Germinal center (tissue), 1 donor: ENCODE measurements at regions not wholly inside any gene's neighbourhood (a gene's known extent, or its start where the extent isn't known, plus 50 kb on each side); places are given as distances from the start of the nearest gene placed in this dataset.

ENCODE experiments used
- DNase-seq: peaks from one replicate; pipeline ENCODE4 v3.0.0; 2012; ENCODE audit warnings: mixed read lengths, low spot score

GRCh38 chr1:239786464-239786863 lies 305.2 kb upstream of the FMN2 start:
- no peak for DNase-seq

DNA sequence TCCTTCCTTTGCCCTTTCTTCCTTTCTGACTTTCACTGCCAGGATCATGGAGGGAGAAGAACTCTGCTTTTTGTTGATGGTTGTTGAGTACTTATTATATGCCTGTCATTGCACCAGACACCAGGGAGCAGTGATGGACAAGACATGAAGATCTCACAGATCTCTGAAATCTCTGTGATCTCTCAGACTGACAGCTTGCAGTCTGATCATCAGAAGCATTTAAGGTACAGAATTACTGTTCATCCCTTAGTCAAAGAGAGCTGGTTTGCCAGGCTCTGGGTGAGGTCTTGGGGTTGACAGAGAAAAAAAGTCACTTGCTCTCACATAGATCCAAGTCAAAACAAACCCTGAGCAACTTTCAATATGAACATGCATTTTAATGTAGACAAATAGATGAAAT lies 299.5 kb upstream of the FMN2 start:
- no peak for DNase-seq

GRCh38 chr1:239795304-239795703 lies 296.4 kb upstream of the FMN2 start:
- DNase-seq, result no peak

DNA sequence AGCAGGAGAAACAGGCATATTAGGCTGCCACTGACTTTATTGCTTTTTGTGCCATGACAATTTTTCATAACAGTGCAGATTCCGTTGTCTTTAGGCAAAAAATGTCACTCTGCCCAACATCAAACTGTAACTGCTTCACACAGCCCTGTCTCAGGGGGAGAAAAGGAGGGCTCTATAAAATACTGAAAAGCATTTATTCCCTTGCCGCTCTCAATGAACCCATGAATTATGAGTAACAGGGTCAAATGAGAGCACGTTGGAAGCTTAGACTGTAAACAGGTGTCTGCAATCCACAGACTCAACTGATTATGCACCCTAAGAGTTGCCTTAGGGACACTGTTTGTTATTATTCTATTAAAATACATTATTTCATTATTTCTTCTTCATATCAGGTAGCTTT lies 292.1 kb upstream of the FMN2 start:
- DNase-seq, result no peak

GRCh38 chr1:239800861-239801260 lies 290.8 kb upstream of the FMN2 start:
- no peak for DNase-seq

DNA sequence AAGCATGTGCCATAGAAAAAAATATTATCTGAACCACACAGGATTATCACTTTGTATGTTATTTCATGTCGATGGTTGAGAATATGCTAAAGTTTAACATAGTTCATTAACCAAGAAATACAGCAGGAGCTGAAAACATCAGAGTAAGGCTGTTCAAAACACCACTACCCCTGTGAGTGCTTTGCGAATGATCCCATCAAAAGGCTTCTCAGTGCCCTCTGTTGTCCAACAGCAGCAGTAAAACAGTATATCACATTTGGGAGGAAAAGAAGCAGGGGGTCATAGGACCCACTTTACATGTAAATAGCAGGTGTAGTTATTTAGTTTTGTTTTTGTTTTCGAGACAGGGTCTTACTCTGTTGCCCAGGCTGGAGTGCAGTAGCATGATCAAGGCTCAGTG lies 289.4 kb upstream of the FMN2 start:
- DNase-seq, result no peak

DNA sequence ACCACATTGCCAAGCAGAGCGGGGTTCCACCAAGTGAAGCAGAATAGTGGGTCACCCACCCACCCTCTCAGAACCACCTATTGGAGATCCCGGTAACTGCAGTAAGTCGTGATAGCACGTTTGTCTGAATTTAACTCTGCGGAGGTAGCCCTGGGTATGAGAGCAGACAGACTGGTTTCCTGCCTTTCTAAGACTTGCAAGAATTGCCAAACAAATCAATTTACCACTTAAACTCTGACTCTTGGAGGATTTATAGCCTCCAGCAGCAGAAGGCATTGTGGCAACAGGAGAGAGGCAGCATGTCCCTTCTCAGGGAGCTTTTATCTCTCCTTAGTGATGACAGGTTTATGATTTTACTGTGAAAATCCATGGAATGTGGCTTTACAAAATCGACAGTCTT lies 287.9 kb upstream of the FMN2 start:
- DNase-seq, result no peak

- DNase-seq, result no peak
Measured at GRCh38 chr1:239804266-239804665, 287.4 kb upstream of the FMN2 start.

GRCh38 chr1:239805042-239805441 lies 286.6 kb upstream of the FMN2 start:
- DNase-seq, result no peak

- no peak for DNase-seq
Measured at GRCh38 chr1:239805851-239806772, 285.6 kb upstream of the FMN2 start.

- no peak for DNase-seq
Measured at GRCh38 chr1:239806897-239807296, 284.8 kb upstream of the FMN2 start.

GRCh38 chr1:239807361-239807760 lies 284.3 kb upstream of the FMN2 start:
- no peak for DNase-seq

DNA sequence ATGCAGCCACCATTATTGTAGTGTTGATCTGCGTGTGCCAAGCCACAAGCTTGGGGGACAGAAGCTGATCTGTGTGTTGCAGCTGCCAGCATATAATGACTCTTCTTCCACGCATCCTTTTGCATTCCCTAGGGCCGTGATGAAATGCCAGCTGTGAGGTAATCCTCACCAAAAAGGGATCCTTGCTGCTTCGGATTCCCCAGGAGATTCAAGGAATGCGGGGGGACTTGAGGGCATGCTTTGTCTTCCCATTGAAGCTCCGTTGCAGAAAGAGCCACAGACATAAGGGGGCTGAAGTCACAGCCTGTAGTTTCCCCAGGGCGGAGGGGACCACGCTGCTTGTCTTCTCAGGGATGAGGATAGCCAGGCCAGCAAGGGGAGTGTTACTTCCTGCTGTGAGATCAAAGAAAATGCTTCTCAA lies 281.6 kb upstream of the FMN2 start:
- no peak for DNase-seq

DNA sequence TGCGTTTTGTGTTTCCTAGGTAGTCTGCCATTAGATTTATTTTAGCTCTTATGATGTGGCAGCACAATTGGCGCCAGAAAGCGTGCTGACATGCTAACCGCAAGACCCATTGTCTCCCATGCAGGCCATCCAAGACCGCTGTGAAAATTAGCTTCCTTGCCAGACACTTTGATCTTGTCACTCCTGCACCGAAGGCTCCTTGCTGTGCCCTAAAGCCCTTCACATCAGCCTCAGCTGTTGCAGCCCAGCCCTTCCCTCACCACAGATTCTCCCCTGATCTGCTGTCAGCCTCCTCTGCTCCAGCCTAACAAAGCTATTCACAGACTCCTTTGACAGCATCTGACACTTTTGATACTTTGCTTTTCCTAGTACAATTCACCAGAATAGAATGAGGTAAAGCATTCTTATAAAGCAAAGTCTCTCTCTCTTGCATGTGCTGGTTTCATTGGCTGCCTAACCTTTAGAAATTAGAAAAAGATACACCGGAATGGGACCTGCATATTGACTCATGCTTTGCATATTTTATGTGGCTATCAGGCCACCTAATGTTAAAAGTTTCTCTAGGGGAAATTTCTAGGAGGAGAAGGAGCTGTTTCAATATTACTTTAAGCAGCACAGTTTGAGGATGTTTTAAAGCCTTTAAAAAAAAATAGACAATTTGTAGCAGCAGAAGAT lies 280.3 kb upstream of the FMN2 start:
- DNase-seq, result no peak

- no peak for DNase-seq
Measured at GRCh38 chr1:239812580-239812979, 279.1 kb upstream of the FMN2 start.

- DNase-seq, result no peak
Measured at GRCh38 chr1:239814306-239814881, 277.3 kb upstream of the FMN2 start.

- no peak for DNase-seq
Measured at GRCh38 chr1:239815074-239815473, 276.6 kb upstream of the FMN2 start.

- DNase-seq, result no peak
Measured at GRCh38 chr1:239816081-239816782, 275.5 kb upstream of the FMN2 start.

- no peak for DNase-seq
Measured at GRCh38 chr1:239817276-239817675, 274.4 kb upstream of the FMN2 start.

DNA sequence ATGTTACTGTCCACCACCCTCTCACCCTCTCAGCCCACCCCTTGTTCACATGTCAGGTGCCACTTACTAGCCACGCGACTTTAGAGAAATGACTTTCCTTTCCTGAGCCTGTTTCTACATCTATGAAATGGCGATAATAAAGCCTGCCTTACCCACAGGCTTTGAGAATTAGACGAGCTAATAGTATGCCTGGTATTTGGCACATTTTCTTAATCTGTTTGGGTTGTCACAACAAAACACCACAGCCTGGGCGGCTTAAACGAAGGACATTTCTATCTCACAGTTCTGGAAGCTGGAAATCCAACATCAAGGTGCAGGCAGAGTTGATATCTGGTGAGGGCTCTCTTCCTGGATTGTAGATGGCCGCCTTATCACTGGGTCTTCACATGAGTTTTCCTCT lies 273.9 kb upstream of the FMN2 start:
- no peak for DNase-seq

DNA sequence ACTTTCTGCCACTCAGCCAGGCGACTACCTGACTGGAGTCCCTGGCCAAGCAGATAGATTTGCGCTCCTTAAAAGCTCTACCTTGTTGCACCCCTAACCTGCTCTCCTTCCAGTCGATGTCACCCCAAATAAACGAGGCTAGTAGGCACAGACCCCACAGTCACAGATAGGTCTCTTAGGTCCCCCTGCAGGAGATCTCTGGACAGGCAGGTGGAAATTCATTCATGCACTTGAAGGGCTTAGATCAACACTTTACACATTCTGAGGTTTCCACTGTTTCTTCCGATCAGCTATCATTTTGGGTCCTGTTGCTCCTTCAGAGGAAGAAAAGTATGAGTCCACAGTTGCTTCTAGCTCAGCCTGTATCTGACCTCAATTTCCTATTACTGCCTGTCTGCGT lies 272.6 kb upstream of the FMN2 start:
- no peak for DNase-seq

DNA sequence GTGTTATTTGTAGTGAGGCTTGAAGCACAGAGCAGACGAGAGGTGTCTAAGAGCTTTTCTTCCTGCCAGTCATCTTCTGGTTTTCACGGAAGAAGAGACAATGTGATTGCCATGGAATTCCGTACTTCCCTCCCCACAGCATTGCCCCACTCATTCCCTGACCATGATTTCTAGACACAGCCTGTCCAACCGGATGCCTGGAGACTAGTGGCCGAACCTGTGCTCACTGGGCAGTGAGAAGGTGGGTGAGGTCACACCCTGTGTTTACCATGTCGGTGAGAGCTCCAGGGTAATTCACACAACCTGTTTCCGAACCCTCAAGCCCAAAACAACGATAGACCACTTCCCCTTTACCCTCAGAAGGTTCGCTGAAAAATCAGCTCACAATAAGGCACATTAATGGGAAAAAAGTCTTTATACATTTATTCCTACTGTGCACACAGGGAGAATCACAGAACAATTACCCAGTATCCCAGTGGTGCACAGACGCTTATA lies 271.9 kb upstream of the FMN2 start:
- DNase-seq, result no peak
